ENCODE measurements at regions not wholly inside any gene's neighbourhood (a gene's known extent, or its start where the extent isn't known, plus 50 kb on each side); places are given as distances from the start of the nearest gene placed in this dataset.
"Not testable (repeated sequence)": the region's sequence is repeated elsewhere in the genome, so short reads cannot be mapped to it uniquely, and the experiment has no call there.

- Histone ChIP-seq H3K4me3 (ENCODE audit: low read depth, low read length) (no peak overlapping the region), H3K36me3 (ENCODE audit: insufficient read depth) (no peaks in the 10 kb centered on the region), H3K27ac (ENCODE audit: low read depth) (no peak overlapping the region), H3K4me1 (ENCODE audit: insufficient read depth) (no peaks in the 10 kb centered on the region)
- WGBS = 87% methylated on average over 3 of the region's 3 CpGs
- no peak for DNase-seq (ENCODE audit: extremely low spot score)
Observed at GRCh38 chr6:16911088-16911487, 149.8 kb upstream of the ATXN1 start.

- Histone ChIP-seq H3K36me3 (ENCODE audit: insufficient read depth) (no peaks in the 10 kb centered on the region), H3K4me1 (ENCODE audit: insufficient read depth) (no peaks in the 10 kb centered on the region), H3K27ac (ENCODE audit: low read depth) (no peak overlapping the region), H3K4me3 (ENCODE audit: low read depth, low read length) (no peak overlapping the region)
- whole genome bisulfite sequencing = 89% methylated on average over 4 of the region's 4 CpGs
- DNase-seq (ENCODE audit: extremely low spot score) = no peak
Observed at GRCh38 chr6:16909658-16910360, 148.5 kb upstream of the ATXN1 start.

- Histone ChIP-seq H3K36me3 (ENCODE audit: insufficient read depth) (no peaks in the 10 kb centered on the region), H3K27ac (ENCODE audit: low read depth) (no peak overlapping the region), H3K4me3 (ENCODE audit: low read depth, low read length) (no peak overlapping the region), H3K4me1 (ENCODE audit: insufficient read depth) (no peaks in the 10 kb centered on the region)
- no peak for DNase-seq (ENCODE audit: extremely low spot score)
- WGBS = 98% methylated on average over 1 of the region's 1 CpG
Observed at GRCh38 chr6:16907991-16908390, 146.7 kb upstream of the ATXN1 start.

- H3K36me3 ChIP-seq (ENCODE audit: insufficient read depth) = no peaks in the 10 kb centered on the region
- H3K27ac ChIP-seq (ENCODE audit: low read depth) = no peak overlapping the region
- no peaks in the 10 kb centered on the region for H3K4me1 ChIP-seq (ENCODE audit: insufficient read depth)
- no peak for DNase-seq (ENCODE audit: extremely low spot score)
- 86% methylated on average over 6 of the region's 6 CpGs for WGBS
- H3K4me3 ChIP-seq (ENCODE audit: low read depth, low read length) = no peak overlapping the region
Observed at GRCh38 chr6:16904957-16905356, 143.7 kb upstream of the ATXN1 start.

- Histone ChIP-seq H3K36me3 (ENCODE audit: insufficient read depth) (no peaks in the 10 kb centered on the region), H3K27ac (ENCODE audit: low read depth) (no peak overlapping the region), H3K4me3 (ENCODE audit: low read depth, low read length) (no peak overlapping the region), H3K4me1 (ENCODE audit: insufficient read depth) (no peaks in the 10 kb centered on the region)
- WGBS = 49% methylated on average over 7 of the region's 7 CpGs
- DNase-seq (ENCODE audit: extremely low spot score) = no peak
Observed at GRCh38 chr6:16903470-16903869, 142.2 kb upstream of the ATXN1 start.

- Histone ChIP-seq H3K4me1 (ENCODE audit: insufficient read depth) (no peaks in the 10 kb centered on the region), H3K4me3 (ENCODE audit: low read depth, low read length) (no peak overlapping the region), H3K36me3 (ENCODE audit: insufficient read depth) (no peaks in the 10 kb centered on the region), H3K27ac (ENCODE audit: low read depth) (no peak overlapping the region)
- DNase-seq (ENCODE audit: extremely low spot score) = no peak
Observed at GRCh38 chr6:16902502-16902901, 141.2 kb upstream of the ATXN1 start.

GRCh38 chr6:16901782-16902181 is 140.5 kb upstream of the ATXN1 start:
- no peak overlapping the region for H3K4me3 ChIP-seq (ENCODE audit: low read depth, low read length)
- H3K4me1 ChIP-seq (ENCODE audit: insufficient read depth) = no peaks in the 10 kb centered on the region
- DNase-seq (ENCODE audit: extremely low spot score) = no peak
- H3K27ac ChIP-seq (ENCODE audit: low read depth) = no peak overlapping the region
- no peaks in the 10 kb centered on the region for H3K36me3 ChIP-seq (ENCODE audit: insufficient read depth)
- 21% methylated on average over 3 of the region's 3 CpGs for WGBS

- no peak for DNase-seq (ENCODE audit: extremely low spot score)
- H3K4me3 ChIP-seq (ENCODE audit: low read depth, low read length) = no peak overlapping the region
- WGBS = 76% methylated on average over 2 of the region's 2 CpGs
- H3K27ac ChIP-seq (ENCODE audit: low read depth) = no peak overlapping the region
- H3K4me1 ChIP-seq (ENCODE audit: insufficient read depth) = no peaks in the 10 kb centered on the region
- H3K36me3 ChIP-seq (ENCODE audit: insufficient read depth) = no peaks in the 10 kb centered on the region
Observed at GRCh38 chr6:16901306-16901705, 140.0 kb upstream of the ATXN1 start.

- no peaks in the 10 kb centered on the region for H3K4me1 ChIP-seq (ENCODE audit: insufficient read depth)
- H3K4me3 ChIP-seq (ENCODE audit: low read depth, low read length) = no peak overlapping the region
- H3K36me3 ChIP-seq (ENCODE audit: insufficient read depth) = no peaks in the 10 kb centered on the region
- H3K27ac ChIP-seq (ENCODE audit: low read depth) = no peak overlapping the region
- WGBS = 61% methylated on average over 8 of the region's 8 CpGs
- no peak for DNase-seq (ENCODE audit: extremely low spot score)
Observed at GRCh38 chr6:16898640-16899396, 137.6 kb upstream of the ATXN1 start.

- no peaks in the 10 kb centered on the region for H3K36me3 ChIP-seq (ENCODE audit: insufficient read depth)
- no peak overlapping the region for H3K27ac ChIP-seq (ENCODE audit: low read depth)
- H3K4me3 ChIP-seq (ENCODE audit: low read depth, low read length) = no peak overlapping the region
- no peaks in the 10 kb centered on the region for H3K4me1 ChIP-seq (ENCODE audit: insufficient read depth)
- WGBS = 95% methylated on average over 5 of the region's 5 CpGs
- no peak for DNase-seq (ENCODE audit: extremely low spot score)
Observed at GRCh38 chr6:16897669-16898068, 136.4 kb upstream of the ATXN1 start.

- Histone ChIP-seq H3K4me3 (ENCODE audit: low read depth, low read length) (no peak overlapping the region), H3K4me1 (ENCODE audit: insufficient read depth) (no peaks in the 10 kb centered on the region), H3K36me3 (ENCODE audit: insufficient read depth) (no peaks in the 10 kb centered on the region), H3K27ac (ENCODE audit: low read depth) (no peak overlapping the region)
- DNase-seq (ENCODE audit: extremely low spot score) = no peak
Observed at GRCh38 chr6:16894301-16894700, 133.0 kb upstream of the ATXN1 start.

GRCh38 chr6:16891110-16891509 is 129.8 kb upstream of the ATXN1 start:
- H3K4me1 ChIP-seq (ENCODE audit: insufficient read depth); DNase-seq (ENCODE audit: extremely low spot score); H3K4me3 ChIP-seq (ENCODE audit: low read depth, low read length); H3K36me3 ChIP-seq (ENCODE audit: insufficient read depth); H3K27ac ChIP-seq (ENCODE audit: low read depth): not testable (repeated sequence)
- 92% methylated on average over 7 of the region's 7 CpGs for WGBS

GRCh38 chr6:16885411-16886160 is 124.3 kb upstream of the ATXN1 start:
- 74% methylated on average over 4 of the region's 4 CpGs for WGBS
- no peak overlapping the region for H3K27ac ChIP-seq (ENCODE audit: low read depth)
- H3K4me1 ChIP-seq (ENCODE audit: insufficient read depth) = no peaks in the 10 kb centered on the region
- H3K4me3 ChIP-seq (ENCODE audit: low read depth, low read length) = no peak overlapping the region
- no peak for DNase-seq (ENCODE audit: extremely low spot score)
- no peaks in the 10 kb centered on the region for H3K36me3 ChIP-seq (ENCODE audit: insufficient read depth)

GRCh38 chr6:16884526-16884925 is 123.3 kb upstream of the ATXN1 start:
- no peak for DNase-seq (ENCODE audit: extremely low spot score)
- 86% methylated on average over 1 of the region's 1 CpG for WGBS
- H3K27ac ChIP-seq (ENCODE audit: low read depth) = no peak overlapping the region
- H3K36me3 ChIP-seq (ENCODE audit: insufficient read depth) = no peaks in the 10 kb centered on the region
- H3K4me3 ChIP-seq (ENCODE audit: low read depth, low read length) = no peak overlapping the region
- no peaks in the 10 kb centered on the region for H3K4me1 ChIP-seq (ENCODE audit: insufficient read depth)

Measured in urinary bladder (tissue), 3 donors.